H54 (cell line): ENCODE measurements at regions not wholly inside any gene's neighbourhood (a gene's known extent, or its start where the extent isn't known, plus 50 kb on each side); places are given as distances from the start of the nearest gene placed in this dataset.

Experiments used
- DNase-seq: peaks from one replicate; pipeline ENCODE4 v3.0.0; 2011; ENCODE audit warnings: low spot score, mixed read lengths; ENCODE audit not compliant: insufficient read length
- FAIRE-seq: peaks from 3 replicates; lab custom pipeline; 2011; peaks lifted over from hg19 to GRCh38; lab: Jason Lieb, UNC
- POLR2A ChIP-seq: IDR thresholded peaks from 2 replicates; pipeline ENCODE4 v1.6.1; 2011; ENCODE audit warnings: low read depth, mild to moderate bottlenecking, low read length

GRCh38 chr6:56692523-56693245 is 50.0 kb upstream of the DST start:
- DNase-seq (no peak), FAIRE-seq (peak; percentile 60)
- no peak for TF ChIP-seq POLR2A
